Hepatocyte (in vitro differentiated cells): ENCODE measurements at regions not wholly inside any gene's neighbourhood (a gene's known extent, or its start where the extent isn't known, plus 50 kb on each side); places are given as distances from the start of the nearest gene placed in this dataset.

Experiments
- CTCF ChIP-seq: fragments of 200-600 bp; sonication (generic); IDR thresholded peaks from 2 replicates; pipeline ENCODE4 v1.5.1; 2016; ENCODE audit warnings: antibody characterized with exemption, mild to moderate bottlenecking; ENCODE audit not compliant: poor library complexity
- EZH2phosphoT487 ChIP-seq: fragments of 200-600 bp; sonication (generic); IDR thresholded peaks from one replicate; pipeline ENCODE4 v1.6.1; 2018; ENCODE audit warnings: antibody characterized with exemption, mild to moderate bottlenecking, low read depth, moderate library complexity; ENCODE audit not compliant: unreplicated experiment, severe bottlenecking

- TF ChIP-seq CTCF (no peak), EZH2phosphoT487 (no peak)
These were observed 204.5 kb downstream of the SREK1 start for GRCh38 chr5:66348387-66349125.
